UCSD-AML1 (cell line): ENCODE measurements at regions not wholly inside any gene's neighbourhood (a gene's known extent, or its start where the extent isn't known, plus 50 kb on each side); places are given as distances from the start of the nearest gene placed in this dataset.

Experiments used
- DNase-seq: peaks from one replicate; lab custom pipeline; 2025; ENCODE audit not compliant: unreplicated experiment; lab: John Stamatoyannopoulos, UW

GRCh38 chr13:104431895-104432294 lies 1365.7 kb upstream of the SLC10A2 start:
- no peak for DNase-seq

GRCh38 chr13:104426435-104426834 lies 1360.2 kb upstream of the SLC10A2 start:
- DNase-seq: no peak

- DNase-seq: no peak
Measured at GRCh38 chr13:104422668-104423067, 1356.5 kb upstream of the SLC10A2 start.

GRCh38 chr13:104416973-104417372 lies 1350.8 kb upstream of the SLC10A2 start:
- DNase-seq: no peak

- DNase-seq: no peak
Measured at GRCh38 chr13:104414771-104415170, 1348.6 kb upstream of the SLC10A2 start.

GRCh38 chr13:104414181-104414580 lies 1348.0 kb upstream of the SLC10A2 start:
- DNase-seq: no peak

- DNase-seq: no peak
Measured at GRCh38 chr13:104411141-104411765, 1345.0 kb upstream of the SLC10A2 start.

GRCh38 chr13:104408733-104409132 lies 1342.5 kb upstream of the SLC10A2 start:
- DNase-seq: no peak

GRCh38 chr13:104404325-104404724 lies 1338.1 kb upstream of the SLC10A2 start:
- DNase-seq: no peak

GRCh38 chr13:104389691-104390090 lies 1323.5 kb upstream of the SLC10A2 start:
- DNase-seq: no peak

- no peak for DNase-seq
Measured at GRCh38 chr13:104387510-104387909, 1321.3 kb upstream of the SLC10A2 start.

- no peak for DNase-seq
Measured at GRCh38 chr13:104385404-104385803, 1319.2 kb upstream of the SLC10A2 start.

- DNase-seq: no peak
Measured at GRCh38 chr13:104382951-104383350, 1316.7 kb upstream of the SLC10A2 start.

- DNase-seq: no peak
Measured at GRCh38 chr13:104376588-104376987, 1310.4 kb upstream of the SLC10A2 start.

- no peak for DNase-seq
Measured at GRCh38 chr13:104375614-104376013, 1309.4 kb upstream of the SLC10A2 start.

GRCh38 chr13:104372095-104372655 lies 1306.0 kb upstream of the SLC10A2 start:
- DNase-seq: no peak

GRCh38 chr13:104365430-104365829 lies 1299.2 kb upstream of the SLC10A2 start:
- DNase-seq: no peak

- no peak for DNase-seq
Measured at GRCh38 chr13:104357672-104358354, 1291.6 kb upstream of the SLC10A2 start.

GRCh38 chr13:104357174-104357573 lies 1291.0 kb upstream of the SLC10A2 start:
- DNase-seq: no peak

- DNase-seq: no peak
Measured at GRCh38 chr13:104355041-104355670, 1288.9 kb upstream of the SLC10A2 start.

- no peak for DNase-seq
Measured at GRCh38 chr13:104327211-104327610, 1261.0 kb upstream of the SLC10A2 start.

GRCh38 chr13:104326523-104326922 lies 1260.3 kb upstream of the SLC10A2 start:
- DNase-seq: no peak
